Stomach (tissue), 8 donors: ENCODE measurements at regions not wholly inside any gene's neighbourhood (a gene's known extent, or its start where the extent isn't known, plus 50 kb on each side); places are given as distances from the start of the nearest gene placed in this dataset.
A peak's percentile ranks its signal among the peaks of the same experiment; 100 is the strongest.

Experiments used
- DNase-seq, 2 donors: peaks; one replicate each; pipeline versions ENCODE4 v3.0.0 to v3.0.0-alpha.2; 2013 to 2019
- H3K27ac ChIP-seq, 5 donors: fragments of 200-600 bp in 4 of 5; sonication (generic) in 4 of 5; one replicate each; pipeline ENCODE4 v1.5.1; 2013 to 2019; ENCODE audit warnings: mild to moderate bottlenecking in 1 of 5, moderate library complexity in 1 of 5
- H3K27me3 ChIP-seq, 3 donors: fragments of 200-600 bp; sonication (generic); one replicate each; pipeline ENCODE4 v1.5.1; 2017 to 2019; ENCODE audit warnings: mixed run types in 1 of 3
- H3K36me3 ChIP-seq, 4 donors: fragments of 200-600 bp; sonication (generic); 1 replicate in 3 of 4; 2 replicates in 1 of 4; pipeline ENCODE4 v1.5.1; 2016 to 2019
- H3K4me1 ChIP-seq, 4 donors: fragments of 200-600 bp; sonication (generic); one replicate each; pipeline ENCODE4 v1.5.1; 2016 to 2019
- H3K4me3 ChIP-seq, 4 donors: fragments of 200-600 bp; sonication (generic) in 3 of 4; one replicate each; pipeline ENCODE4 v1.5.1; 2016 to 2019; ENCODE audit warnings: mild to moderate bottlenecking in 1 of 4
- H3K9me3 ChIP-seq, 4 donors: fragments of 200-600 bp; sonication (generic); one replicate each; pipeline ENCODE4 v1.5.1; 2016 to 2019
- EP300 ChIP-seq: sonication (generic); formaldehyde crosslinking; IDR thresholded peaks from one replicate; pipeline ENCODE4 v1.6.1; 2017; ENCODE audit warnings: antibody characterized with exemption
- POLR2A ChIP-seq, 4 donors: fragments of 450-650 bp; IDR thresholded peaks; one replicate each; pipeline ENCODE4 v1.6.1; 2016; ENCODE audit warnings: antibody characterized with exemption in 4 of 4, control low read depth in 2 of 4, mild to moderate bottlenecking in 1 of 4, moderate library complexity in 1 of 4
- POLR2AphosphoS5 ChIP-seq, 3 donors: sonication (generic); formaldehyde crosslinking; IDR thresholded peaks; one replicate each; pipeline ENCODE4 v1.6.1; 2016; ENCODE audit warnings: antibody characterized with exemption in 3 of 3
- WGBS, 5 donors: extraction: QIAGEN DNeasy Blood & Tissue Kit in 3 of 5; methylation state at CpG; one replicate each; pipeline versions ENCODE4 v1.1.5 to v1.1.7; 2013 to 2018; 5-methylcytosine and 5-hydroxymethylcytosine counted together
- intact Hi-C: fragments of 100-400 bp; cut with DNase I; formaldehyde crosslinking; loops from one replicate; pipeline ENCODE4 v1.15.1; 2023; ENCODE audit warnings: low total_unique reads
- TF ChIP-seq, protein P1 (sequence below), 7 experiments: fragments of 450-650 bp in 4 of 7; fragments of 200-600 bp in 3 of 7; sonication (generic) in 3 of 7; IDR thresholded peaks; one replicate each; pipeline ENCODE4 v1.5.1; 2016 to 2019; ENCODE audit warnings: antibody characterized with exemption in 7 of 7, control low read depth in 2 of 7, mild to moderate bottlenecking in 1 of 7
- donor health status: healthy with polysubstance abuse.
- donor health status: Bipolar disorder and iron deficiency.
- donor health status: healthy.

DNA sequence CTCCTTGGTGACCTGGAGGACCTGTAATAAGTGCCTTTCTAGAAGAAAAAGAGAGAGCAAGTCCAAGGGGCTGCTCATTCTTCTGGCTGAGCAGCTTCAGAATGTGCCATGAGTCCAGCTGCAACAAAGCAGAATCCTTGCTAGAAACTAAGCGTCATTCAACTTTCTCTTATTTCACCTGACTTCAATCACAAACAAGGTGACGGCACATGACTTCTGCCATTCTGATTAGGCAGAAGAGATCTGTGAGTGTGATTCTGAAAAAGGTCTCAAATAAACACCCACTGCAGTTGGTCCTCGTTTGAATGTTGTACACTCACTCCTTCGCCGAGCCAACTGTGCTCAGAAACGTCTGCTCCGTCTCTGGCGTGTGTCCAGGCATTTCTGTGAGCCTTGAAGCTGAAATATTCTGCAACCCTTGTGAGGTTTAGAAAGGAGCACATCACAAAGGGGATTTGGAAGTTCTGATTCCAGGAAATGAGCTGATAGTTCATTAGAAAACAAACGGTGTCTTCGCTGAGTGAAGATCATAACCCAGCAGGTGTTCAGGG lies 623.8 kb upstream of the KIRREL3 start:
- H3K4me1 ChIP-seq = no peaks in the 10 kb centered on the region
- intact Hi-C loops = no loop called here
- H3K36me3 ChIP-seq = no peaks in the 10 kb centered on the region
- TF ChIP-seq EP300 (no peak), POLR2A (IDR thresholded peaks at IDR 0.05) (no peak)
- 42 to 58% (median 48%) methylated on average over 10 of the region's 10 CpGs for WGBS, 5 donors
- peaks cover 0 to 6% (median 0%) of the 10 kb centered on the region in 4 donors for H3K9me3 ChIP-seq
- no peak overlapping the region for H3K27ac ChIP-seq
- peak in 1 of 2 donors; percentile 62 for DNase-seq
- H3K4me3 ChIP-seq = no peak overlapping the region
- H3K27me3 ChIP-seq = no peaks in the 10 kb centered on the region

DNA sequence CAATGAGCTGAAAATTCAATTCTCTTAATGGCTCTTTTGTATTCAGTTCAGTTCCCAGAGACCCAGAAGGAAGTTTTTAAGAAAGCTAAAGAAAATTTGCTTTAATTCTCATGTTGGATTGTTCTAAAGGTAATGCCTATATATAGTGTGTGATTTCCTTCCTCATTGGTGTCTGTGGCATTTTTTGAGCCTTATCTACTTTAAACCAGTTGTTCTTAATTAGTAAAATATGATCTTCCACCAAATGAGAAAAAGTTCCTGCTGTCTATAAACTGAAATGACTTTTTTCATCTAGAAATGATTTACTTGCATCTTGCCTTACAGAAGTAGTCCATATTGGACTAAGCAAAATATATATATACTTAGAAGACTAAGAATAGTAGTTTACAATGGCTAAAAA lies 622.1 kb upstream of the KIRREL3 start:
- Histone ChIP-seq H3K27ac (no peak overlapping the region), H3K27me3 (no peaks in the 10 kb centered on the region), H3K36me3 (no peaks in the 10 kb centered on the region), H3K9me3 (peaks cover 0 to 6% (median 0%) of the 10 kb centered on the region in 4 donors), H3K4me3 (no peak overlapping the region), H3K4me1 (no peaks in the 10 kb centered on the region)
- no peak for DNase-seq
- TF ChIP-seq POLR2AphosphoS5 (IDR thresholded peaks at IDR 0.05) = no peak
- TF ChIP-seq EP300 = no peak
- TF ChIP-seq, protein P1, sequence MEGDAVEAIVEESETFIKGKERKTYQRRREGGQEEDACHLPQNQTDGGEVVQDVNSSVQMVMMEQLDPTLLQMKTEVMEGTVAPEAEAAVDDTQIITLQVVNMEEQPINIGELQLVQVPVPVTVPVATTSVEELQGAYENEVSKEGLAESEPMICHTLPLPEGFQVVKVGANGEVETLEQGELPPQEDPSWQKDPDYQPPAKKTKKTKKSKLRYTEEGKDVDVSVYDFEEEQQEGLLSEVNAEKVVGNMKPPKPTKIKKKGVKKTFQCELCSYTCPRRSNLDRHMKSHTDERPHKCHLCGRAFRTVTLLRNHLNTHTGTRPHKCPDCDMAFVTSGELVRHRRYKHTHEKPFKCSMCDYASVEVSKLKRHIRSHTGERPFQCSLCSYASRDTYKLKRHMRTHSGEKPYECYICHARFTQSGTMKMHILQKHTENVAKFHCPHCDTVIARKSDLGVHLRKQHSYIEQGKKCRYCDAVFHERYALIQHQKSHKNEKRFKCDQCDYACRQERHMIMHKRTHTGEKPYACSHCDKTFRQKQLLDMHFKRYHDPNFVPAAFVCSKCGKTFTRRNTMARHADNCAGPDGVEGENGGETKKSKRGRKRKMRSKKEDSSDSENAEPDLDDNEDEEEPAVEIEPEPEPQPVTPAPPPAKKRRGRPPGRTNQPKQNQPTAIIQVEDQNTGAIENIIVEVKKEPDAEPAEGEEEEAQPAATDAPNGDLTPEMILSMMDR (IDR thresholded peaks at IDR 0.05) = no peak
- no peak for TF ChIP-seq POLR2A (IDR thresholded peaks at IDR 0.05)
- intact Hi-C loops = no loop called here

DNA sequence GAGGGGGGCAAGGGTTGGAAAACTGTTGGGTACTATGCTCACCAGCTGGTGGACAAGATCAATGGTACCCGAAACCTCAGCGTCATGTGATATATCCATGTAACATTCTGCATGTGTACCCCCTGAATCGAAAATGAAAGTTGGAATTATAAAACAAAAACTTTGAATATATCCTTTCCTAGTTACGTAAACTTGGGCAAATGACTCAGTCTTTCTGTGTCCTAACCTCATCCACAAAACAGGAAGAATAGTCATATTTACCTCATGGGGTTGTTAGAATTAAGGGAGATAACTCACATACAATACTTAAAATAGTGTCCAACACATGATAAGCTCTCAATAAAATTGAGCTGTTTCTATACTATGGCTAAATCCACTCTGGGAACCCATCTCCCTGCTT lies 620.1 kb upstream of the KIRREL3 start:
- TF ChIP-seq POLR2A (IDR thresholded peaks at IDR 0.05) (no peak), EP300 (no peak), POLR2AphosphoS5 (IDR thresholded peaks at IDR 0.05) (no peak)
- TF ChIP-seq, protein P1 (IDR thresholded peaks at IDR 0.05) = no peak
- H3K9me3 ChIP-seq = no peaks in the 10 kb centered on the region
- WGBS, 5 donors = 85 to 92% (median 86%) methylated on average over 4 of the region's 4 CpGs
- H3K27ac ChIP-seq = no peak overlapping the region
- no peaks in the 10 kb centered on the region for H3K4me1 ChIP-seq
- intact Hi-C loops = no loop called here
- no peaks in the 10 kb centered on the region for H3K27me3 ChIP-seq
- no peak for DNase-seq
- H3K4me3 ChIP-seq = no peak overlapping the region
- no peaks in the 10 kb centered on the region for H3K36me3 ChIP-seq

DNA sequence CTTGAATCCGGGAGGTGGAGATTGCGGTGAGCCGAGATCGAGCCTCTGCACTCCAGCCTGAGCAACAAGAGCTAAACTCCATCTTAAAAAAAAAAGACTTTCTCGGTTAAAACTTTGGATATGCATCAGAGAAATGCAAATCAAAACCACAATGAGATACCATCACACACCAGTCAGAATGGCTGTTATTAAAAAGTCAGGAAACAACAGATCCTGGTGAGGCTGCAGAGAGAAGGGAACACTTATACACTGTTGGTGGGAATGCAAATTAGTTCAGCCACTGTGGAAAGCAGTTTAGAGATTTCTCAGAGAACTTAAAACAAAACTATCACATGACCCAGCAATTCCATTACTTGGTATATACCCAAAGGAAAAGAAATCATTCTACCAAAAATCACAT lies 619.4 kb upstream of the KIRREL3 start:
- no peak for DNase-seq
- intact Hi-C loops = no loop called here
- Histone ChIP-seq H3K9me3 (no peaks in the 10 kb centered on the region), H3K4me1 (no peaks in the 10 kb centered on the region), H3K4me3 (no peak overlapping the region), H3K27me3 (no peaks in the 10 kb centered on the region), H3K36me3 (no peaks in the 10 kb centered on the region), H3K27ac (no peak overlapping the region)
- 87 to 92% (median 92%) methylated on average over 5 of the region's 5 CpGs for WGBS, 5 donors
- TF ChIP-seq POLR2A (IDR thresholded peaks at IDR 0.05) (no peak), POLR2AphosphoS5 (IDR thresholded peaks at IDR 0.05) (no peak), EP300 (no peak)
- TF ChIP-seq, protein P1 (IDR thresholded peaks at IDR 0.05) = no peak

DNA sequence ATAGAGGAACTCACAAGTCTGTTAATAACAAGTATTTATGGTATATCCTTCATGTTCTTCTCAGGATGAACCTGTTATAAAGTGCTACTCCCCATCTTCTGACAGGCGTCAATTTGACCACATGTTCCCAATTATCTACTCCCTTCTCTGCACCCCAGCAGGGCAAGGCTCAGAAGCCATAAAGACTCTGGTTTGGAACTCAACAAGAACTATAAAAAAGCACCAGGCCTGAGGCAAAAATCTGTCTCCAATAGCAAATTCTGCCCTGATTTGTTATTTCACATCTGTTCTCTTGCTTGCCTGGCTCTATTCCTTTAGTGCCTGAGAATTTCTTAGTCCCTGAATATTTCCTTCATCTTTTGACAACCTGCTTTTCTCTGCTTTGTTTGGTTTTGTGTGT lies 618.2 kb upstream of the KIRREL3 start:
- DNase-seq = no peak
- H3K4me1 ChIP-seq = no peaks in the 10 kb centered on the region
- intact Hi-C loops = no loop called here
- no peak overlapping the region for H3K27ac ChIP-seq
- H3K27me3 ChIP-seq = no peaks in the 10 kb centered on the region
- 89 to 94% (median 94%) methylated on average over 1 of the region's 1 CpG for WGBS, 5 donors
- no peak overlapping the region for H3K4me3 ChIP-seq
- no peaks in the 10 kb centered on the region for H3K36me3 ChIP-seq
- H3K9me3 ChIP-seq = no peaks in the 10 kb centered on the region
- no peak for TF ChIP-seq POLR2AphosphoS5 (IDR thresholded peaks at IDR 0.05)
- TF ChIP-seq, protein P1 (IDR thresholded peaks at IDR 0.05) = no peak
- TF ChIP-seq POLR2A (IDR thresholded peaks at IDR 0.05) = no peak
- TF ChIP-seq EP300 = no peak
